ENCODE measurements at regions not wholly inside any gene's neighbourhood (a gene's known extent, or its start where the extent isn't known, plus 50 kb on each side); places are given as distances from the start of the nearest gene placed in this dataset.

DNA sequence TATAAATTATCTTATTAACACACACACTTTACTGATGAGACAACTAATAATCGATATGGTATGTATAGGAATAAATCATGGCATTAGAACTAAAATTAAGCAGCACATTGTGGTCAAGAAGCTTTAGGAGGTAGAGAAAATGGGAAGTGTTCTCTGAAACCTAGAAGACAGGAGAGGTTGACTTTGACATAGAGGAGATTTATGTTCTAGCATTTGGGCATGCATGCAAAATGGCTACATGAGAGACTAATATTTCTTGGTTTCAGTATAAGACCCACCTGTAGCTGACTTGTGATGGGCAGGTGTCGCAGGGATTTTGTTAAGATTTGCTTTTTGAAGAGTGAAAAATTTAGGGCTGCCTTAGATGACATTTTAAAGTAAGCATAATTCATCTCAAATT, 209.7 kb upstream of the POU1F1 start:
- no peaks in the 10 kb centered on the region for H3K9me3 ChIP-seq (ENCODE audit: control insufficient read depth in 4 of 4, low read length in 3 of 4)
- no peak overlapping the region for H3K4me3 ChIP-seq (ENCODE audit: low read depth in 1 of 3, low read length in 3 of 3)
- no peak for DNase-seq (ENCODE audit: low spot score)
- H3K36me3 ChIP-seq (ENCODE audit: control insufficient read depth in 4 of 4, insufficient read depth in 3 of 4, low read depth in 1 of 4, low read length in 3 of 4): no peaks in the 10 kb centered on the region
- H3K4me1 ChIP-seq (ENCODE audit: control insufficient read depth in 4 of 4, insufficient read depth in 4 of 4, low read length in 3 of 4): no peaks in the 10 kb centered on the region
- 2% methylated on average over 2 of the region's 2 CpGs for WGBS
- no peak for TF ChIP-seq MAX (IDR thresholded peaks at IDR 0.05)
- no peak overlapping the region for H3K27ac ChIP-seq (ENCODE audit: low read depth in 1 of 2, low read length in 2 of 2)
- peaks cover 0 to 2% (median 0%) of the 10 kb centered on the region in 4 donors for H3K27me3 ChIP-seq (ENCODE audit: control insufficient read depth in 4 of 4, insufficient read depth in 4 of 4, low read length in 3 of 4)
- no peak overlapping the region for H3K9ac ChIP-seq (ENCODE audit: low read depth in 1 of 2, low read length in 2 of 2)

DNA sequence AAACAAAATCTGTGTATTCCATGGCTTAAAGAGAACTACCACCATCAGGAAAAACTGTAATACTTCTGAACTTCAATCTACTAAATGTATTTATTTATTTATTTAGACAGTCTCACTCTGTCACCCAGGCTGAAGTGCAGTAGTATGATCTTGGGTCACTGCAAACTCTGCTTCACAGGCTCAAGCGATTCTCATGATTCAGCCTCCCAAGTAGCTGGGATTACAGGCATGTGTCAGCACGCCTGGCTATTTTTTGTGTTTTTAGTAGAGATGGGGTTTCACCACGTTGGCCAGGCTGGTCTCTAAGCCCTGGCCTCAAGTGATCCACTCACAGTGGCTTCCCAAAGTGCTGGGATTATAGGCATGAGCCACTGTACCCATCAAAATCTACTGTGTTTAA, 202.3 kb upstream of the POU1F1 start:
- Histone ChIP-seq H3K9me3 (ENCODE audit: control insufficient read depth in 4 of 4, low read length in 3 of 4) (peaks cover 0 to 2% (median 0%) of the 10 kb centered on the region in 4 donors), H3K4me1 (ENCODE audit: control insufficient read depth in 4 of 4, insufficient read depth in 4 of 4, low read length in 3 of 4) (no peaks in the 10 kb centered on the region), H3K4me3 (ENCODE audit: low read depth in 1 of 3, low read length in 3 of 3) (no peak overlapping the region), H3K27me3 (ENCODE audit: control insufficient read depth in 4 of 4, insufficient read depth in 4 of 4, low read length in 3 of 4) (no peaks in the 10 kb centered on the region), H3K9ac (ENCODE audit: low read depth in 1 of 2, low read length in 2 of 2) (no peak overlapping the region), H3K27ac (ENCODE audit: low read depth in 1 of 2, low read length in 2 of 2) (no peak overlapping the region), H3K36me3 (ENCODE audit: control insufficient read depth in 4 of 4, insufficient read depth in 3 of 4, low read depth in 1 of 4, low read length in 3 of 4) (no peaks in the 10 kb centered on the region)
- TF ChIP-seq ATF3 (IDR thresholded peaks at IDR 0.05): no peak
- TF ChIP-seq NR2F2 (IDR thresholded peaks at IDR 0.05): no peak
- TF ChIP-seq RAD21 (IDR thresholded peaks at IDR 0.05): no peak
- no peak for TF ChIP-seq JUND (IDR thresholded peaks at IDR 0.05)
- TF ChIP-seq GABPA (IDR thresholded peaks at IDR 0.05 in 1 of 2, conservative IDR thresholded peaks at IDR 0.05 in 1 of 2): no peak
- TF ChIP-seq FOXA2 (IDR thresholded peaks at IDR 0.05): no peak
- TF ChIP-seq REST (IDR thresholded peaks at IDR 0.05): no peak
- no peak for TF ChIP-seq YY1 (IDR thresholded peaks at IDR 0.05)
- TF ChIP-seq FOXA1 (IDR thresholded peaks at IDR 0.05): no peak
- TF ChIP-seq MAX (IDR thresholded peaks at IDR 0.05): no peak
- TF ChIP-seq SP1 (IDR thresholded peaks at IDR 0.05): no peak
- TF ChIP-seq CTCF (IDR thresholded peaks at IDR 0.05; ENCODE audit: low read depth, low read length, missing input control): no peak
- TF ChIP-seq EGR1 (IDR thresholded peaks at IDR 0.05; ENCODE audit: low read depth in 2 of 2): no peak
- no peak for TF ChIP-seq HNF4G (IDR thresholded peaks at IDR 0.05)
- TF ChIP-seq, protein P1, sequence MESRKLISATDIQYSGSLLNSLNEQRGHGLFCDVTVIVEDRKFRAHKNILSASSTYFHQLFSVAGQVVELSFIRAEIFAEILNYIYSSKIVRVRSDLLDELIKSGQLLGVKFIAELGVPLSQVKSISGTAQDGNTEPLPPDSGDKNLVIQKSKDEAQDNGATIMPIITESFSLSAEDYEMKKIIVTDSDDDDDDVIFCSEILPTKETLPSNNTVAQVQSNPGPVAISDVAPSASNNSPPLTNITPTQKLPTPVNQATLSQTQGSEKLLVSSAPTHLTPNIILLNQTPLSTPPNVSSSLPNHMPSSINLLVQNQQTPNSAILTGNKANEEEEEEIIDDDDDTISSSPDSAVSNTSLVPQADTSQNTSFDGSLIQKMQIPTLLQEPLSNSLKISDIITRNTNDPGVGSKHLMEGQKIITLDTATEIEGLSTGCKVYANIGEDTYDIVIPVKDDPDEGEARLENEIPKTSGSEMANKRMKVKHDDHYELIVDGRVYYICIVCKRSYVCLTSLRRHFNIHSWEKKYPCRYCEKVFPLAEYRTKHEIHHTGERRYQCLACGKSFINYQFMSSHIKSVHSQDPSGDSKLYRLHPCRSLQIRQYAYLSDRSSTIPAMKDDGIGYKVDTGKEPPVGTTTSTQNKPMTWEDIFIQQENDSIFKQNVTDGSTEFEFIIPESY (IDR thresholded peaks at IDR 0.05): no peak
- 66% methylated on average over 3 of the region's 3 CpGs for WGBS
- no peak for DNase-seq (ENCODE audit: low spot score)

Measured in liver (tissue), 8 donors.